ENCODE measurements at regions not wholly inside any gene's neighbourhood (a gene's known extent, or its start where the extent isn't known, plus 50 kb on each side); places are given as distances from the start of the nearest gene placed in this dataset.

DNA sequence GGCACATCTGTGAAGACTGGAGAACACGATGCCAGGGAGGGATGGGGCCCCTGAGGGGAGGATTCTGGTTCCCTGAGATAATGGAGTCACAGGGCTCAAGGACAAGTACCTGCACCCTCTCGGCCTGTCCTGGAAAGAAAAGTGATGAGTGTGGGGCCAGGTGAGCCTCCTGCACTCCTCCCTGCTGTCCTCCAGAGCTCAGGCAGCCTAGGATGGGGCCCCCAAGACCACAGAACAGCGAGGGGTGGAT, 101.3 kb upstream of the TNRC6C start:
- TF ChIP-seq CTCF (IDR thresholded peaks at IDR 0.05) (no peak), ZFX (IDR thresholded peaks at IDR 0.05; ENCODE audit: borderline replicate concordance) (no peak)

All from 22Rv1 (cell line).